ENCODE measurements at regions not wholly inside any gene's neighbourhood (a gene's known extent, or its start where the extent isn't known, plus 50 kb on each side); places are given as distances from the start of the nearest gene placed in this dataset.

DNA sequence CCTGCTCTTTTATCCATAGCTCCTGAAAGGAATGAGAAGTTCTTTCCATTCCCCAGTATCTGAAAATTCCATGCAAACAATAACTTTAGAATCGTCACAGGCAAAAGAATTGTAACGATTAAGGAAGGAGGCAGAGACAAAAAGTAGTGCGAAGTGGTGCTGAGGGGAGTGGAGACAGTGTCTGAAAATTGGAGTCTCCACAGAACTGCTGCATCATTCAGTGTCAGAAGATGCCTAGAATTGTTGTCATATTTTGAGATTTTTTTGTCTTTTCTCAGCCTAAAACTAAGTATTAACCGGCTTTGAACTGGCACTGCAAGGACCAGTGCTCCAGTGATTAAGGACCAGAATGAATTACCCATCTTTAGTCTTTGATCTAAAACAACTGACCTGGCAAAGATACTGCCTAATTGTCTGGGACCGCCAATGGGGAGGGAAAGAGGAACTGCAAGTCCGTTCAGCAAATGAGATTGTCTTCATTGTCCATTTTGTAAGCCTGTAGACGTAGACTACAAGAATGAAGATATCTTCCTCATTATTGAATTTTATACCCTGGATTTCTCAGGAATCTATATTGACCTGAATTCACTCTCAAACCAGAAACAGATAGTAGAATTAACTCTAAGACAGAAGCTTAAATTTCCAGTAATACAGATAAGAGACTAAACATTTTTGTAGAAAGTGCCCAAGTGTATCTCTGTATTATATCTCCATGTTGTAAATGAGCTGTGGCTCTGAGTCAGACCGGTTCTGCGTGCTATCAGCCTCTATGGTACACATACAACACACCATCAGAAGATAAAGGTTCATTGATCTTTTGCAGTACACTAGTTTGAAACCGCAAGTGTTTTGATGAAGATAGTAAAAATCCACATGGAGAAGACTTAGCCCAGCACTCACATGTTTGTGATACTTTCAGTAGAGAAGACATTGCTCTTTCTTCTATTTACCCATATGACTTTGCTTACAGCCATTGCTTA lies 293.2 kb downstream of the EFNB2 start:
- no peaks in the 10 kb centered on the region for H3K36me3 ChIP-seq (ENCODE audit: control insufficient read depth, insufficient read depth, low read length)
- no peak for DNase-seq (ENCODE audit: low read depth)
- TF ChIP-seq, protein P1, sequence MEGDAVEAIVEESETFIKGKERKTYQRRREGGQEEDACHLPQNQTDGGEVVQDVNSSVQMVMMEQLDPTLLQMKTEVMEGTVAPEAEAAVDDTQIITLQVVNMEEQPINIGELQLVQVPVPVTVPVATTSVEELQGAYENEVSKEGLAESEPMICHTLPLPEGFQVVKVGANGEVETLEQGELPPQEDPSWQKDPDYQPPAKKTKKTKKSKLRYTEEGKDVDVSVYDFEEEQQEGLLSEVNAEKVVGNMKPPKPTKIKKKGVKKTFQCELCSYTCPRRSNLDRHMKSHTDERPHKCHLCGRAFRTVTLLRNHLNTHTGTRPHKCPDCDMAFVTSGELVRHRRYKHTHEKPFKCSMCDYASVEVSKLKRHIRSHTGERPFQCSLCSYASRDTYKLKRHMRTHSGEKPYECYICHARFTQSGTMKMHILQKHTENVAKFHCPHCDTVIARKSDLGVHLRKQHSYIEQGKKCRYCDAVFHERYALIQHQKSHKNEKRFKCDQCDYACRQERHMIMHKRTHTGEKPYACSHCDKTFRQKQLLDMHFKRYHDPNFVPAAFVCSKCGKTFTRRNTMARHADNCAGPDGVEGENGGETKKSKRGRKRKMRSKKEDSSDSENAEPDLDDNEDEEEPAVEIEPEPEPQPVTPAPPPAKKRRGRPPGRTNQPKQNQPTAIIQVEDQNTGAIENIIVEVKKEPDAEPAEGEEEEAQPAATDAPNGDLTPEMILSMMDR (IDR thresholded peaks at IDR 0.05; ENCODE audit: insufficient read depth, low read depth, low read length), result no peak
- H3K4me3 ChIP-seq (ENCODE audit: low read depth, low read length), result no peak overlapping the region
- ChIA-PET POLR2A (no interaction called here), CTCF (no interaction called here)
- H3K27me3 ChIP-seq (ENCODE audit: control insufficient read depth, insufficient read depth, low read length), result no peaks in the 10 kb centered on the region

DNA sequence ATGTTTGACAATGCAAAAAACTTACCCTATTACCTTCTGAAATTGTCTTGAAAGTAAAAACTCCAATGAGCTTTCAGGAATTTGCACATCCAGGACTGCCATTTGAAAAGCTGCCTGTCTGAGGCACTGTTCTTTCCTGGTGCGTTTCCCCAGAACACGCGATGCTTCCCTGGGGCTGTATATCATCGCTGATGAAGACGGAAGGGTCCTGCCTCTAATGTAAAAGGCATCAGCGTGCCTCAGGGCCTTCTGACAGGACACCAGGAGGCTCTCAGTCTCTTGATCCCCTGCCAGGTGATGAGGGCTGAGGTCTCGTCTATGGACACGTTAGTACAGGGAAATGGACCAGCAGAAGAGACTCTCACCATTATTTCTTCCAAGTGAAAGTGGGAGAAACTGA lies 296.8 kb downstream of the EFNB2 start:
- POLR2A ChIA-PET, result no interaction called here
- Histone ChIP-seq H3K27me3 (ENCODE audit: control insufficient read depth, insufficient read depth, low read length) (no peaks in the 10 kb centered on the region), H3K4me3 (ENCODE audit: low read depth, low read length) (no peak overlapping the region), H3K36me3 (ENCODE audit: control insufficient read depth, insufficient read depth, low read length) (no peaks in the 10 kb centered on the region)
- DNase-seq (ENCODE audit: low read depth), result no peak
- TF ChIP-seq, protein P1 (IDR thresholded peaks at IDR 0.05; ENCODE audit: insufficient read depth, low read depth, low read length), result no peak
- CTCF ChIA-PET, result no interaction called here

DNA sequence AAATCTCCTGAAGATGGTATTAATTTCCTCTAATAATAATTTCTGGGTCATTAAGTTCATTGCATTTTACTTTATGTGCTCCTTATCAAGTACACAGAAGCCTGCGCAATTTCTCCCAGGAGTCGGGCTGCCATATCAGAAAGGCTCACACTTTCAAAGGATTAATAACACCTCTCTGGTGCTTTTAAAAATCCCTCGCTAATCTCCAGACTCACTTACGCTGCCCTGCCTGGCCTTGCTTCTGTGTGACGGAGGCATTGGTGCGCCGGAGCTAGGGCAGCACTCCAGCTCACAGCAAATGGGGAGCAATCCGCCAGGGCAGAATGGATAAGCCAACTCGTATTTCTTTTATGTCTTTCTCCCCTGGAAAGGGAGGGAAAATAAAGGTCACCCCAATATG lies 300.8 kb downstream of the EFNB2 start:
- Histone ChIP-seq H3K27me3 (ENCODE audit: control insufficient read depth, insufficient read depth, low read length) (no peaks in the 10 kb centered on the region), H3K4me3 (ENCODE audit: low read depth, low read length) (no peak overlapping the region), H3K36me3 (ENCODE audit: control insufficient read depth, insufficient read depth, low read length) (no peaks in the 10 kb centered on the region)
- no peak for DNase-seq (ENCODE audit: low read depth)
- CTCF ChIA-PET, result no interaction called here
- POLR2A ChIA-PET, result no interaction called here
- TF ChIP-seq, protein P1 (IDR thresholded peaks at IDR 0.05; ENCODE audit: insufficient read depth, low read depth, low read length), result no peak

DNA sequence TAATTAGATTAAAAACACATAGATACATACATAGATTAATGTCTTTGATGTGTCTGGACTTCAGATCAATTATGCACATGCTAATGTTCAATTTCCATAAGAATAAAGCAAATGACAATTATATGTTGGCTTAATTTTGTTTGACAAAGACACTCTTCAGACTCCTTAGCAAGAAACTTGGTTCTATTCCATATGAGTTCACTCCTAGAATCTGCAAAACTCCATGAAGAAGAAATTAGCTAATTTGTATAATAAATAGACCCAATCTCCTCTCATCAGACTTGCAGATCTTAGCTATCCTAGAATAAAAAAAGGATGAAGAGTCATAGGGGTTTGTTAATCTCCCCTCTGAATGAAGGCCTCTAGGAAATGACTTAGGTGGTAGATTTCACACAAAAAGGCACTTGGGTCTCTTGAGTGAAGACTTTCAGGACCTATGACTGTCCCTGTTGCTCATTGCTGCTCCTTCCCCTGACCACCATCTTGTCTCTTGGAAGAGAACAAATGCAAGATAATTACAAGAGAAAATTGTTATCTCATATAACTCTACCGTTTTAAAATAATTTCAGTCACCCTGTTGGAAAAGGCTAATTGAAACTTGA lies 302.2 kb downstream of the EFNB2 start:
- TF ChIP-seq, protein P1 (IDR thresholded peaks at IDR 0.05; ENCODE audit: insufficient read depth, low read depth, low read length), result no peak
- Histone ChIP-seq H3K27me3 (ENCODE audit: control insufficient read depth, insufficient read depth, low read length) (no peaks in the 10 kb centered on the region), H3K36me3 (ENCODE audit: control insufficient read depth, insufficient read depth, low read length) (no peaks in the 10 kb centered on the region), H3K4me3 (ENCODE audit: low read depth, low read length) (no peak overlapping the region)
- ChIA-PET POLR2A (no interaction called here), CTCF (interaction anchor here (1.2 kb wide), 1 partner anchor 11 kb away, joined by 3 read pairs; no protein-coding TSS in a partner anchor)
- no peak for DNase-seq (ENCODE audit: low read depth)

DNA sequence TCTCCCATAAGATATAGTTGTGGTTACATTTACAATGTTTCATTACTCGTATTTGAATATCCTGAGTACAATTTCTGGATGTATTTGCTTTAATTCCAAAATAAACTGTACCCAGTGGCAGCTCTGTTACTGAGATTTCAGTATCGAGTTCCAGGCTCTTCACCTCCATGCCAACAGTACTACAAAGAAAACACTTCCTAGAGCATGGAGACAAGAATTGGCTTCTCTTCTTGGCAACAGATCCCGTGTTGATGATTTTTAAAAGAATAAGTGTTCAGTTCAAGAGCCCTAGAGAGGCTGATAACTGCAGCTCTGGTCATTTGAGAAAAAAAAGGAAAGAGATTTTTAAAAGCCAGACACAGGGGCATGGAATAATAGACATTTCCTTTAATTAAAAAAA lies 302.8 kb downstream of the EFNB2 start:
- no peaks in the 10 kb centered on the region for H3K36me3 ChIP-seq (ENCODE audit: control insufficient read depth, insufficient read depth, low read length)
- POLR2A ChIA-PET, result no interaction called here
- no peak overlapping the region for H3K4me3 ChIP-seq (ENCODE audit: low read depth, low read length)
- CTCF ChIA-PET, result interaction anchor here (1.2 kb wide), 1 partner anchor 11 kb away, joined by 3 read pairs; no protein-coding TSS in a partner anchor
- TF ChIP-seq, protein P1 (IDR thresholded peaks at IDR 0.05; ENCODE audit: insufficient read depth, low read depth, low read length), result no peak
- no peak for DNase-seq (ENCODE audit: low read depth)
- no peaks in the 10 kb centered on the region for H3K27me3 ChIP-seq (ENCODE audit: control insufficient read depth, insufficient read depth, low read length)

Measured in BJ (cell line).